MM.1S (cell line): ENCODE measurements at regions not wholly inside any gene's neighbourhood (a gene's known extent, or its start where the extent isn't known, plus 50 kb on each side); places are given as distances from the start of the nearest gene placed in this dataset.

Experiments used
- DNase-seq: peaks from one replicate; pipeline ENCODE4 v3.0.0-alpha.2; 2015
- H2AFZ ChIP-seq: fragments of 300-600 bp; sonication (generic); 2 replicates; pipeline ENCODE4 v1.6.0; 2016; ENCODE audit warnings: antibody characterized with exemption, low read length
- H3F3A ChIP-seq: fragments of 300-600 bp; sonication (generic); 2 replicates; pipeline ENCODE4 v1.6.1; 2016; ENCODE audit warnings: mild to moderate bottlenecking, antibody characterized with exemption, low read length, moderate library complexity, mixed read lengths; ENCODE audit not compliant: insufficient read depth
- H3K27ac ChIP-seq: fragments of 300-600 bp; sonication (generic); 2 replicates; pipeline ENCODE4 v1.5.1; 2016; ENCODE audit warnings: mild to moderate bottlenecking, low read length
- H3K27me3 ChIP-seq: fragments of 300-600 bp; sonication (generic); replicated peaks from 2 replicates; pipeline ENCODE4 v1.6.0; 2016; ENCODE audit warnings: low read length; ENCODE audit not compliant: insufficient read depth
- H3K36me3 ChIP-seq: fragments of 300-600 bp; sonication (generic); replicated peaks from 2 replicates; pipeline ENCODE4 v1.6.1; 2016; ENCODE audit warnings: mild to moderate bottlenecking, low read length, mixed read lengths; ENCODE audit not compliant: insufficient read depth
- H3K4me1 ChIP-seq: fragments of 300-600 bp; sonication (generic); 2 replicates; pipeline ENCODE4 v1.6.1; 2016; ENCODE audit warnings: low read length, mixed read lengths
- H3K4me2 ChIP-seq: fragments of 300-600 bp; sonication (generic); 2 replicates; pipeline ENCODE4 v1.6.0; 2016; ENCODE audit warnings: low read depth, low read length
- H3K4me3 ChIP-seq: fragments of 300-600 bp; sonication (generic); 2 replicates; pipeline ENCODE4 v1.5.1; 2016; ENCODE audit warnings: low read length, mixed read lengths
- H3K79me2 ChIP-seq: fragments of 300-600 bp; sonication (generic); 2 replicates; pipeline ENCODE4 v1.6.1; 2016; ENCODE audit warnings: mixed run types, low read length, mixed read lengths
- H3K9ac ChIP-seq: fragments of 300-600 bp; sonication (generic); 2 replicates; pipeline ENCODE4 v1.6.1; 2016; ENCODE audit warnings: low read length, mixed read lengths
- H3K9me2 ChIP-seq: fragments of 300-600 bp; sonication (generic); replicated peaks from 2 replicates; pipeline ENCODE4 v1.6.1; 2016; ENCODE audit warnings: mild to moderate bottlenecking, low read length, mixed read lengths; ENCODE audit not compliant: insufficient read depth
- H3K9me3 ChIP-seq: fragments of 300-600 bp; sonication (generic); replicated peaks from 2 replicates; pipeline ENCODE4 v1.6.1; 2016; ENCODE audit warnings: mild to moderate bottlenecking, low read length, mixed read lengths; ENCODE audit not compliant: insufficient read depth
- H4K20me1 ChIP-seq: fragments of 300-600 bp; sonication (generic); 2 replicates; pipeline ENCODE4 v1.6.1; 2016; ENCODE audit warnings: mild to moderate bottlenecking, low read length, moderate library complexity, mixed read lengths; ENCODE audit not compliant: insufficient read depth
- EZH2 ChIP-seq: fragments of 300-600 bp; sonication (generic); optimal IDR thresholded peaks from 2 replicates; pipeline ENCODE3; 2017; ENCODE audit warnings: low read depth, mild to moderate bottlenecking, antibody characterized with exemption, low read length, mixed read lengths
- EZH2phosphoT487 ChIP-seq: fragments of 300-600 bp; sonication (generic); IDR thresholded peaks from 2 replicates; pipeline ENCODE4 v1.6.1; 2018; ENCODE audit warnings: antibody characterized with exemption, low read length
- TF ChIP-seq, protein P1 (sequence below): fragments of 300-600 bp; sonication (generic); IDR thresholded peaks from 2 replicates; pipeline ENCODE4 v1.5.1; 2016; ENCODE audit warnings: antibody characterized with exemption, low read length, mixed read lengths

DNA sequence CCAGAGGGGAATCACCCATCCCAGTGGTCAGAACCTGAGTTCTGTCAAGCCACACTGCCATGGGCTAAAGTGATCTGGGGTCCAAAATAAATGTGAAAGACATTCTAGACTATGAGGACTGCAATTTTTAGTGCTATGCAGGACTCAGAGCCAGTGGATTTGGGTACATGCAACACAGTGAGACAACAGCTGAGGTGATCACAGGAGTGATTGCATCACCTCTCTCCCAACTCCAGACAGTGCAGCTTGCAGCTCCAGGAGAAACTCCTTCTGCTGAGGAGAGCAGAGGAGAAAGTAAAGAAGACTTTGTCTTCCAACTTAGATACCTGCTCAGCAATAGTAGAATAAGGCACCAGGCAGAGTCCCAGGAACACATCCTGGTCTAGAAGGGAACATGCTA is 682.0 kb upstream of the POT1 start:
- Histone ChIP-seq H3K4me2 (no peak overlapping the region), H3K27me3 (no peaks in the 10 kb centered on the region), H3K9me2 (no peaks in the 10 kb centered on the region), H3K27ac (no peak overlapping the region), H3K36me3 (no peaks in the 10 kb centered on the region), H3K9ac (no peak overlapping the region), H3K9me3 (no peaks in the 10 kb centered on the region), H3K4me1 (no peaks in the 10 kb centered on the region), H3K4me3 (no peak overlapping the region), H4K20me1 (no peaks in the 10 kb centered on the region), H3K79me2 (no peaks in the 10 kb centered on the region), H2AFZ (no peak overlapping the region), H3F3A (no peaks in the 10 kb centered on the region)
- DNase-seq, result no peak
- TF ChIP-seq EZH2 (no peak), EZH2phosphoT487 (no peak)
- TF ChIP-seq, protein P1, sequence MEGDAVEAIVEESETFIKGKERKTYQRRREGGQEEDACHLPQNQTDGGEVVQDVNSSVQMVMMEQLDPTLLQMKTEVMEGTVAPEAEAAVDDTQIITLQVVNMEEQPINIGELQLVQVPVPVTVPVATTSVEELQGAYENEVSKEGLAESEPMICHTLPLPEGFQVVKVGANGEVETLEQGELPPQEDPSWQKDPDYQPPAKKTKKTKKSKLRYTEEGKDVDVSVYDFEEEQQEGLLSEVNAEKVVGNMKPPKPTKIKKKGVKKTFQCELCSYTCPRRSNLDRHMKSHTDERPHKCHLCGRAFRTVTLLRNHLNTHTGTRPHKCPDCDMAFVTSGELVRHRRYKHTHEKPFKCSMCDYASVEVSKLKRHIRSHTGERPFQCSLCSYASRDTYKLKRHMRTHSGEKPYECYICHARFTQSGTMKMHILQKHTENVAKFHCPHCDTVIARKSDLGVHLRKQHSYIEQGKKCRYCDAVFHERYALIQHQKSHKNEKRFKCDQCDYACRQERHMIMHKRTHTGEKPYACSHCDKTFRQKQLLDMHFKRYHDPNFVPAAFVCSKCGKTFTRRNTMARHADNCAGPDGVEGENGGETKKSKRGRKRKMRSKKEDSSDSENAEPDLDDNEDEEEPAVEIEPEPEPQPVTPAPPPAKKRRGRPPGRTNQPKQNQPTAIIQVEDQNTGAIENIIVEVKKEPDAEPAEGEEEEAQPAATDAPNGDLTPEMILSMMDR, result no peak

DNA sequence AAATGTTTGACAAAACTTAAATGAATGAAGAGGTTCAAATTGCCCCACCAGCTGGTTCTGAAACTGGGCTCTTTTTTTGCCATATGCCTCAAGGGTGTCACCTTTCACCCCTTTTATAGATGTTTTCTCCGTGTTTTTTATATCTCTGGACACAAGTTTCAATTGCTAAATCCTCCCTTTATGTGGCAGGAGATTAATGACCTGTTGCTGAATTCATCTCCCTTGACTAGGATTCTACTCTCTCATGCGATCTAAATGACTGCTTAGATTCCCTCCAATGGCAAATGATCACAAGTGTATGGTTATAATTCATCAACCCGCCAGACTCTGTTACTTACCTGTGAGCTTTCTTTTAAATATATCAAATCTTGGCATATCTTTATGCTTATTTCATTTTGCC is 677.0 kb upstream of the POT1 start:
- H3K79me2 ChIP-seq, result no peaks in the 10 kb centered on the region
- no peaks in the 10 kb centered on the region for H3F3A ChIP-seq
- no peak overlapping the region for H3K4me2 ChIP-seq
- H3K36me3 ChIP-seq, result no peaks in the 10 kb centered on the region
- no peaks in the 10 kb centered on the region for H3K9me3 ChIP-seq
- no peaks in the 10 kb centered on the region for H4K20me1 ChIP-seq
- no peaks in the 10 kb centered on the region for H3K9me2 ChIP-seq
- H2AFZ ChIP-seq, result no peak overlapping the region
- DNase-seq, result no peak
- H3K4me1 ChIP-seq, result no peaks in the 10 kb centered on the region
- no peaks in the 10 kb centered on the region for H3K27me3 ChIP-seq
- TF ChIP-seq, protein P1, result no peak
- no peak for TF ChIP-seq EZH2phosphoT487
- H3K27ac ChIP-seq, result no peak overlapping the region
- H3K4me3 ChIP-seq, result no peak overlapping the region
- no peak overlapping the region for H3K9ac ChIP-seq

DNA sequence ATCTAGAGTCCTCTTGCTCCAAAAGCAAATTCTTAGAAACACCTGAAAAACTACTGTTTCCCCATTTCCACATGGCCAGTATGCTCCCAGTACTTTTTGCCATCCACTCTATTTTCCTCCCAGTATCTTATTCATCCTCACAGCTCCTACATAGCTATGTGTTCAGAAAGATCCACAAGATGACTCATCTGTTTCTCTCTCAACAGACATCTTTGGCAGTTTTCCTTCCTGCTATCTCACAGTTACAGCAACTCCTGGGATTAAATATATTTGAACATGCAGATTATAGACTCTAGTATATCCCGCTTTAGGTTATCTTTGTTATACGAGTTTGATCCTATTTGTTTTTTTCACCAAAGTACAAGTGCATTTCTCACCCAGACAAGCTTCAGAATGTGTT is 675.6 kb upstream of the POT1 start:
- no peak for DNase-seq
- Histone ChIP-seq H3K27me3 (no peaks in the 10 kb centered on the region), H3K27ac (no peak overlapping the region), H2AFZ (no peak overlapping the region), H3K4me1 (no peaks in the 10 kb centered on the region), H3K9me2 (no peaks in the 10 kb centered on the region), H3F3A (no peaks in the 10 kb centered on the region), H3K79me2 (no peaks in the 10 kb centered on the region), H4K20me1 (no peaks in the 10 kb centered on the region), H3K9ac (no peak overlapping the region), H3K36me3 (no peaks in the 10 kb centered on the region), H3K4me3 (no peak overlapping the region), H3K9me3 (no peaks in the 10 kb centered on the region), H3K4me2 (no peak overlapping the region)
- no peak for TF ChIP-seq EZH2
- TF ChIP-seq EZH2phosphoT487, result no peak
- TF ChIP-seq, protein P1, result no peak

DNA sequence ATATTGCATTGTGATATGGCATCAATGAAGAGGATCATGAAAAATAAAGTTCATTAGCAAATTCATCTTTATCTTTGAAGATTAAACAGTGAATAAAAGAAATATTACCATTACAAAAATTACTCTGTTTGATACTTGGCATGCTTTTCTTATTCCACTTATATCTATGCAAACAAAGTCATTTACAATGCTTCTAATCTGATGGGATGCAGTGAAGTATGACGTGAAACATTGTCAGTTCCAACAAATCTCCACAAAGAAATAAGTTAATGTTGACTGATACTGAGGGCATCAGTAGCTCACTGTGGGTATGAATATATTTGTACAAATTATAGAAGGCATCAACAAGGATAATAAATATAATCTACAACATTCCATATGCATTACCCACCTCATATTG is 672.8 kb upstream of the POT1 start:
- DNase-seq, result no peak
- TF ChIP-seq EZH2phosphoT487, result no peak
- no peak for TF ChIP-seq EZH2
- TF ChIP-seq, protein P1, result no peak
- no peak overlapping the region for H3K4me2 ChIP-seq
- no peak overlapping the region for H3K4me3 ChIP-seq
- no peak overlapping the region for H2AFZ ChIP-seq
- H3F3A ChIP-seq, result no peaks in the 10 kb centered on the region
- no peaks in the 10 kb centered on the region for H3K79me2 ChIP-seq
- H3K9me3 ChIP-seq, result no peaks in the 10 kb centered on the region
- no peaks in the 10 kb centered on the region for H4K20me1 ChIP-seq
- no peak overlapping the region for H3K9ac ChIP-seq
- H3K36me3 ChIP-seq, result no peaks in the 10 kb centered on the region
- no peak overlapping the region for H3K27ac ChIP-seq
- no peaks in the 10 kb centered on the region for H3K27me3 ChIP-seq
- no peaks in the 10 kb centered on the region for H3K4me1 ChIP-seq
- no peaks in the 10 kb centered on the region for H3K9me2 ChIP-seq
